Nephron progenitor cell (in vitro differentiated cells): ENCODE measurements at regions not wholly inside any gene's neighbourhood (a gene's known extent, or its start where the extent isn't known, plus 50 kb on each side); places are given as distances from the start of the nearest gene placed in this dataset.

Experiments
- DNase-seq: peaks from one replicate; pipeline ENCODE4 v3.0.0; 2021
- H3K27ac Mint-ChIP-seq: 2 replicates; pipeline ENCODE4 v1.8.0; 2021; ENCODE audit warnings: mild to moderate bottlenecking, moderate library complexity, mixed read lengths
- H3K27me3 Mint-ChIP-seq: 2 replicates; pipeline ENCODE4 v1.8.0; 2021; ENCODE audit warnings: mild to moderate bottlenecking, low read depth, mixed read lengths; ENCODE audit not compliant: poor library complexity
- H3K36me3 Mint-ChIP-seq: 2 replicates; pipeline ENCODE4 v1.8.0; 2021; ENCODE audit warnings: low read depth, mixed read lengths
- H3K4me1 Mint-ChIP-seq: 2 replicates; pipeline ENCODE4 v1.8.0; 2021; ENCODE audit warnings: mixed read lengths
- H3K4me3 Mint-ChIP-seq: 2 replicates; pipeline ENCODE4 v1.8.0; 2021; ENCODE audit warnings: mild to moderate bottlenecking, moderate library complexity, mixed read lengths
- H3K9me3 Mint-ChIP-seq: 2 replicates; pipeline ENCODE4 v1.8.0; 2021; ENCODE audit warnings: mild to moderate bottlenecking, moderate library complexity, mixed read lengths
- CTCF ChIP-seq: fragments of 200-600 bp; sonication (generic); IDR thresholded peaks from 2 replicates; pipeline ENCODE4 v1.5.0; 2021; ENCODE audit warnings: antibody characterized with exemption

GRCh38 chr18:14031053-14031452 is 101.2 kb downstream of the ZNF519 start:
- Mint-ChIP-seq H3K36me3 (no peaks in the 10 kb centered on the region), H3K4me1 (no peaks in the 10 kb centered on the region), H3K9me3 (peaks cover 26% of the 10 kb centered on the region), H3K27ac (no peak overlapping the region), H3K4me3 (no peak overlapping the region), H3K27me3 (no peaks in the 10 kb centered on the region)
- DNase-seq, result no peak
- TF ChIP-seq CTCF, result no peak

- DNase-seq, result no peak
- H3K27me3 Mint-ChIP-seq, result no peaks in the 10 kb centered on the region
- no peaks in the 10 kb centered on the region for H3K36me3 Mint-ChIP-seq
- peaks cover 22% of the 10 kb centered on the region for H3K9me3 Mint-ChIP-seq
- no peak overlapping the region for H3K27ac Mint-ChIP-seq
- no peaks in the 10 kb centered on the region for H3K4me1 Mint-ChIP-seq
- TF ChIP-seq CTCF, result no peak
- no peak overlapping the region for H3K4me3 Mint-ChIP-seq
Measured at GRCh38 chr18:14029512-14029911, 102.7 kb downstream of the ZNF519 start.

GRCh38 chr18:14026199-14026598 is 106.0 kb downstream of the ZNF519 start:
- DNase-seq, result no peak
- Mint-ChIP-seq H3K4me1 (no peaks in the 10 kb centered on the region), H3K36me3 (no peaks in the 10 kb centered on the region), H3K9me3 (peaks cover 22% of the 10 kb centered on the region), H3K27me3 (no peaks in the 10 kb centered on the region), H3K4me3 (no peak overlapping the region), H3K27ac (no peak overlapping the region)
- no peak for TF ChIP-seq CTCF

GRCh38 chr18:14025306-14025940 is 106.8 kb downstream of the ZNF519 start:
- Mint-ChIP-seq H3K27ac (no peak overlapping the region), H3K36me3 (no peaks in the 10 kb centered on the region), H3K27me3 (no peaks in the 10 kb centered on the region), H3K9me3 (peaks cover 15% of the 10 kb centered on the region), H3K4me1 (no peaks in the 10 kb centered on the region), H3K4me3 (no peak overlapping the region)
- DNase-seq, result no peak
- TF ChIP-seq CTCF, result no peak

GRCh38 chr18:14015416-14015815 is 100.1 kb upstream of the MC2R start:
- no peaks in the 10 kb centered on the region for H3K27me3 Mint-ChIP-seq
- peaks cover 24% of the 10 kb centered on the region for H3K9me3 Mint-ChIP-seq
- no peak overlapping the region for H3K27ac Mint-ChIP-seq
- no peak overlapping the region for H3K4me3 Mint-ChIP-seq
- TF ChIP-seq CTCF, result no peak
- H3K4me1 Mint-ChIP-seq, result no peaks in the 10 kb centered on the region
- no peaks in the 10 kb centered on the region for H3K36me3 Mint-ChIP-seq
- DNase-seq, result no peak

- peaks cover 29% of the 10 kb centered on the region for H3K9me3 Mint-ChIP-seq
- no peaks in the 10 kb centered on the region for H3K36me3 Mint-ChIP-seq
- H3K27me3 Mint-ChIP-seq, result no peaks in the 10 kb centered on the region
- H3K27ac Mint-ChIP-seq, result no peak overlapping the region
- no peak overlapping the region for H3K4me3 Mint-ChIP-seq
- TF ChIP-seq CTCF, result no peak
- no peaks in the 10 kb centered on the region for H3K4me1 Mint-ChIP-seq
- DNase-seq, result no peak
Measured at GRCh38 chr18:14014456-14014855, 99.1 kb upstream of the MC2R start.
